HCT116 (cell line): ENCODE measurements at regions not wholly inside any gene's neighbourhood (a gene's known extent, or its start where the extent isn't known, plus 50 kb on each side); places are given as distances from the start of the nearest gene placed in this dataset.

Experiments used
- ATAC-seq: fragments of 200-7000 bp; cut with Tn5 transposase; 2 replicates; pipeline ENCODE4 v1.9.1; 2020; ENCODE audit warnings: mild to moderate bottlenecking, moderate library complexity
- BruUV-seq: library from RNA; stranded (reverse); fragments of 400-500 nt; replicated peaks from 2 replicates; lab custom pipeline; 2021; lab: Mats Ljungman, UMichigan
- CTCF ChIA-PET: fragments of 300-600 bp; sonication (Branson Sonifier 250); formaldehyde crosslinking; loops from one replicate; lab custom pipeline; 2021; ENCODE audit warnings: antibody characterized with exemption; lab: Charles Lee
- POLR2A ChIA-PET: fragments of 300-600, 350-600 bp; sonication (Branson Sonifier 250); formaldehyde crosslinking; loops from one replicate; lab custom pipeline; 2021; ENCODE audit warnings: antibody characterized with exemption; lab: Charles Lee
- RAD21 ChIA-PET, 2 experiments: fragments of 300-600 bp; sonication (Branson Sonifier 250); formaldehyde crosslinking; loops; one replicate each; lab custom pipeline; 2023; ENCODE audit warnings: low total read pairs in 2 of 2; ENCODE audit not compliant: uncharacterized antibody in 2 of 2, unreplicated experiment in 2 of 2, low non-redundant PET in 1 of 2; lab: Charles Lee
- DNase-seq: peaks from one replicate; pipeline ENCODE4 v3.0.0-alpha.2; 2010; ENCODE audit warnings: low read depth, low spot score
- H2AFZ ChIP-seq: fragments of 200-600 bp; shearing (Covaris generic), sonication (generic); 2 replicates; pipeline ENCODE4 v1.6.1; 2017; ENCODE audit warnings: low read depth, mixed run types, mixed read lengths, antibody characterized with exemption, low read length; ENCODE audit not compliant: poor library complexity, severe bottlenecking
- H3K27ac ChIP-seq: 2 replicates; pipeline ENCODE4 v1.5.1; 2012; ENCODE audit warnings: low read depth, low read length
- H3K27me3 ChIP-seq: fragments of 200-600 bp; sonication (generic); 2 replicates; pipeline ENCODE4 v1.6.1; 2016; ENCODE audit warnings: mixed run types, low read length, mixed read lengths; ENCODE audit not compliant: insufficient read depth
- H3K36me3 ChIP-seq, 2 experiments: fragments of 200-500 bp in 1 of 2; fragments of 200-600 bp in 1 of 2; sonication (Bioruptor generic) in 1 of 2; sonication (generic) in 1 of 2; 2 replicates each; pipeline versions ENCODE4 v1.5.1 to v1.6.1; 2014 to 2016; ENCODE audit warnings: low read length in 2 of 2, inconsistent platforms in 1 of 2, mixed read lengths in 1 of 2, mixed run types in 1 of 2; ENCODE audit not compliant: insufficient read depth in 2 of 2, control insufficient read depth in 1 of 2
- H3K4me1 ChIP-seq, 2 experiments: fragments of 200-600 bp in 1 of 2; sonication (generic) in 1 of 2; 2 replicates each; pipeline versions ENCODE4 v1.5.1 to v1.6.1; 2012 to 2017; ENCODE audit warnings: low read length in 2 of 2, inconsistent platforms in 1 of 2, mild to moderate bottlenecking in 1 of 2, mixed read lengths in 1 of 2, mixed run types in 1 of 2, moderate library complexity in 1 of 2; ENCODE audit not compliant: insufficient read depth in 2 of 2, control insufficient read depth in 1 of 2
- H3K4me2 ChIP-seq: fragments of 200-600 bp; sonication (generic); 2 replicates; pipeline ENCODE4 v1.6.1; 2017; ENCODE audit warnings: mixed run types, low read length, mixed read lengths
- H3K4me3 ChIP-seq, 2 experiments: fragments of 200-600 bp in 1 of 2; sonication (generic) in 1 of 2; replicated peaks in 1 of 2; 2 replicates each; pipeline ENCODE4 v1.5.1; 2011 to 2016; ENCODE audit warnings: low read length in 2 of 2, control low read depth in 1 of 2, low read depth in 1 of 2, mild to moderate bottlenecking in 1 of 2, mixed read lengths in 1 of 2, mixed run types in 1 of 2
- H3K79me2 ChIP-seq: fragments of 200-600 bp; sonication (generic); 2 replicates; pipeline ENCODE4 v1.6.1; 2017; ENCODE audit warnings: mild to moderate bottlenecking, mixed run types, low read length, moderate library complexity, mixed read lengths; ENCODE audit not compliant: insufficient read depth
- H3K9ac ChIP-seq: fragments of 200-600 bp; sonication (generic); 2 replicates; pipeline ENCODE4 v1.6.1; 2016; ENCODE audit warnings: low read length, mixed read lengths
- H3K9me2 ChIP-seq: fragments of 200-600 bp; sonication (generic), shearing (Covaris generic); 2 replicates; pipeline ENCODE4 v1.6.1; 2017; ENCODE audit warnings: mixed run types, mild to moderate bottlenecking, moderate library complexity; ENCODE audit not compliant: insufficient read depth
- H3K9me3 ChIP-seq, 2 experiments: fragments of 200-500 bp in 1 of 2; fragments of 200-600 bp in 1 of 2; sonication (Bioruptor generic) in 1 of 2; sonication (generic) in 1 of 2; 2 replicates each; pipeline ENCODE4 v1.6.1; 2014 to 2017; ENCODE audit warnings: low read length in 2 of 2, mixed read lengths in 2 of 2, inconsistent platforms in 1 of 2, low read depth in 1 of 2, mild to moderate bottlenecking in 1 of 2, mixed run types in 1 of 2, moderate library complexity in 1 of 2; ENCODE audit not compliant: control insufficient read depth in 1 of 2, insufficient read depth in 1 of 2
- H4K20me1 ChIP-seq: fragments of 200-600 bp; sonication (generic), shearing (Covaris generic); 2 replicates; pipeline ENCODE4 v1.6.1; 2017; ENCODE audit warnings: mixed run types, mild to moderate bottlenecking, moderate library complexity; ENCODE audit not compliant: insufficient read depth
- CBX3 ChIP-seq: IDR thresholded peaks from 2 replicates; pipeline ENCODE4 v1.6.1; 2012; ENCODE audit warnings: low read depth
- CEBPB ChIP-seq: IDR thresholded peaks from 2 replicates; pipeline ENCODE4 v1.6.1; 2012; ENCODE audit warnings: low read depth
- EGR1 ChIP-seq: IDR thresholded peaks from 2 replicates; pipeline ENCODE4 v1.6.1; 2012; ENCODE audit warnings: low read depth
- ELF1 ChIP-seq: IDR thresholded peaks from 2 replicates; pipeline ENCODE4 v1.6.1; 2012; ENCODE audit warnings: low read depth, borderline replicate concordance
- FOSL1 ChIP-seq: IDR thresholded peaks from 2 replicates; pipeline ENCODE4 v1.6.1; 2012; ENCODE audit warnings: low read depth
- POLR2A ChIP-seq: IDR thresholded peaks from 2 replicates; pipeline ENCODE4 v1.7.0; 2011; ENCODE audit warnings: borderline replicate concordance; ENCODE audit not compliant: insufficient read depth, insufficient read length; ENCODE audit errors: extremely low read depth
- POLR2AphosphoS5 ChIP-seq: IDR thresholded peaks from 2 replicates; pipeline ENCODE4 v1.6.1; 2011; ENCODE audit warnings: mild to moderate bottlenecking, low read depth, low read length, moderate library complexity
- RAD21 ChIP-seq: IDR thresholded peaks from 2 replicates; pipeline ENCODE4 v1.6.1; 2012; ENCODE audit warnings: low read depth, mild to moderate bottlenecking
- SP1 ChIP-seq: IDR thresholded peaks from 2 replicates; pipeline ENCODE4 v1.6.1; 2012; ENCODE audit warnings: low read depth
- SRF ChIP-seq: IDR thresholded peaks from 2 replicates; pipeline ENCODE4 v1.6.1; 2012; ENCODE audit warnings: low read depth
- TCF7L2 ChIP-seq: IDR thresholded peaks from 2 replicates; pipeline ENCODE4 v1.7.0; 2011; ENCODE audit warnings: borderline replicate concordance, inconsistent platforms; ENCODE audit not compliant: insufficient read depth, insufficient read length; ENCODE audit errors: extremely low read depth
- ZFX ChIP-seq: fragments of 450-650 bp; IDR thresholded peaks from 2 replicates; pipeline ENCODE4 v1.6.1; 2017
- ZNF274 ChIP-seq: fragments of 200-500 bp; sonication (Bioruptor generic); IDR thresholded peaks from 2 replicates; pipeline ENCODE4 v1.6.1; 2014; ENCODE audit warnings: mild to moderate bottlenecking, low read depth, low read length, inconsistent platforms
- intact Hi-C: fragments of 100-400 bp; cut with micrococcal nuclease; formaldehyde crosslinking; loops from 2 replicates; pipeline ENCODE4 v1.10.0; 2022
- TF ChIP-seq, protein P1 (sequence below), 3 experiments: fragments of 200-600 bp in 1 of 3; sonication (generic) in 1 of 3; IDR thresholded peaks in 2 of 3; conservative IDR thresholded peaks in 1 of 3; 2 replicates each; pipeline ENCODE4 v1.5.1; 2012 to 2017; ENCODE audit warnings: low read depth in 2 of 3, low read length in 2 of 3, antibody characterized with exemption in 1 of 3, borderline replicate concordance in 1 of 3, control low read depth in 1 of 3, mild to moderate bottlenecking in 1 of 3, mixed read lengths in 1 of 3, mixed run types in 1 of 3, moderate library complexity in 1 of 3; ENCODE audit not compliant: insufficient read depth in 1 of 3
- TF ChIP-seq, protein P2 (sequence below): IDR thresholded peaks from 2 replicates; pipeline ENCODE4 v1.6.1; 2012
- TF ChIP-seq, protein P3 (sequence below): IDR thresholded peaks from 2 replicates; pipeline ENCODE4 v1.6.1; 2012
- TF ChIP-seq, protein P4 (sequence below): IDR thresholded peaks from 2 replicates; pipeline ENCODE4 v1.6.1; 2012; ENCODE audit warnings: low read depth
- TF ChIP-seq, protein P5 (sequence below): IDR thresholded peaks from 2 replicates; pipeline ENCODE4 v1.6.1; 2011; ENCODE audit warnings: mild to moderate bottlenecking, low read length, moderate library complexity; ENCODE audit not compliant: insufficient replicate concordance; ENCODE audit errors: extremely low read depth

DNA sequence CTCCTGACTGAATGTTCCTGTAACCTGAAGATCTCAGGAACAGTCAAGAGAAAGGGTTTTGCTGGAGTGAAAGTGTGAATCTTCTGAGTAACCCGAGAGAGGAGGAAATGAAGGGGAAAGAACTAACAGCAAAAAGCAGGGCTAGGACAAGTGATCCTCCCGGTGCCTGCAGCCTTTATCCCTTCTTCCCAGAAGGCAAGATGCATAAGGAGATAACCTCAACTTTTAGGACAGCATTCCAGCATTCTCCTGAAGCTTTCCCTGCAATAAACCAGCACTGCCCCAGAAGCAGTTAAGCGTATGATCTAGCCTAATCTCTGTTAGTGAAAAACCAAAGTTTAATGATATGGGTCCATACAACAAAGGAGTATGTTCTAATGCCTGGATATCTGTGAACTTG is 298.8 kb downstream of the MEX3B start:
- Histone ChIP-seq H3K79me2 (no peaks in the 10 kb centered on the region), H3K4me2 (no peak overlapping the region), H3K9me3 (no peaks in the 10 kb centered on the region), H3K27me3 (peaks cover 24% of the 10 kb centered on the region), H2AFZ (no peak overlapping the region), H3K27ac (no peak overlapping the region), H3K9ac (no peak overlapping the region), H3K4me3 (no peak overlapping the region), H3K36me3 (no peaks in the 10 kb centered on the region), H4K20me1 (no peaks in the 10 kb centered on the region), H3K9me2 (no peaks in the 10 kb centered on the region), H3K4me1 (no peaks in the 10 kb centered on the region)
- ChIA-PET POLR2A (no interaction called here), CTCF (no interaction called here), RAD21 (no interaction called here)
- TF ChIP-seq, protein P1, sequence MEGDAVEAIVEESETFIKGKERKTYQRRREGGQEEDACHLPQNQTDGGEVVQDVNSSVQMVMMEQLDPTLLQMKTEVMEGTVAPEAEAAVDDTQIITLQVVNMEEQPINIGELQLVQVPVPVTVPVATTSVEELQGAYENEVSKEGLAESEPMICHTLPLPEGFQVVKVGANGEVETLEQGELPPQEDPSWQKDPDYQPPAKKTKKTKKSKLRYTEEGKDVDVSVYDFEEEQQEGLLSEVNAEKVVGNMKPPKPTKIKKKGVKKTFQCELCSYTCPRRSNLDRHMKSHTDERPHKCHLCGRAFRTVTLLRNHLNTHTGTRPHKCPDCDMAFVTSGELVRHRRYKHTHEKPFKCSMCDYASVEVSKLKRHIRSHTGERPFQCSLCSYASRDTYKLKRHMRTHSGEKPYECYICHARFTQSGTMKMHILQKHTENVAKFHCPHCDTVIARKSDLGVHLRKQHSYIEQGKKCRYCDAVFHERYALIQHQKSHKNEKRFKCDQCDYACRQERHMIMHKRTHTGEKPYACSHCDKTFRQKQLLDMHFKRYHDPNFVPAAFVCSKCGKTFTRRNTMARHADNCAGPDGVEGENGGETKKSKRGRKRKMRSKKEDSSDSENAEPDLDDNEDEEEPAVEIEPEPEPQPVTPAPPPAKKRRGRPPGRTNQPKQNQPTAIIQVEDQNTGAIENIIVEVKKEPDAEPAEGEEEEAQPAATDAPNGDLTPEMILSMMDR (IDR thresholded peaks at IDR 0.05 in 2 of 3, conservative IDR thresholded peaks at IDR 0.05 in 1 of 3; ENCODE audit: borderline replicate concordance in 1 of 3, insufficient read depth in 1 of 3, low read depth in 2 of 3, low read length in 2 of 3), result no peak
- TF ChIP-seq SP1 (no peak), EGR1 (no peak), ZFX (no peak), FOSL1 (no peak), SRF (no peak), TCF7L2 (no peak), RAD21 (no peak), CEBPB (no peak), ZNF274 (no peak), ELF1 (no peak), POLR2AphosphoS5 (no peak), CBX3 (no peak), POLR2A (no peak)
- TF ChIP-seq, protein P2, sequence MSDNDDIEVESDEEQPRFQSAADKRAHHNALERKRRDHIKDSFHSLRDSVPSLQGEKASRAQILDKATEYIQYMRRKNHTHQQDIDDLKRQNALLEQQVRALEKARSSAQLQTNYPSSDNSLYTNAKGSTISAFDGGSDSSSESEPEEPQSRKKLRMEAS, result no peak
- TF ChIP-seq, protein P3, sequence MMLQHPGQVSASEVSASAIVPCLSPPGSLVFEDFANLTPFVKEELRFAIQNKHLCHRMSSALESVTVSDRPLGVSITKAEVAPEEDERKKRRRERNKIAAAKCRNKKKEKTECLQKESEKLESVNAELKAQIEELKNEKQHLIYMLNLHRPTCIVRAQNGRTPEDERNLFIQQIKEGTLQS, result no peak
- TF ChIP-seq, protein P4, sequence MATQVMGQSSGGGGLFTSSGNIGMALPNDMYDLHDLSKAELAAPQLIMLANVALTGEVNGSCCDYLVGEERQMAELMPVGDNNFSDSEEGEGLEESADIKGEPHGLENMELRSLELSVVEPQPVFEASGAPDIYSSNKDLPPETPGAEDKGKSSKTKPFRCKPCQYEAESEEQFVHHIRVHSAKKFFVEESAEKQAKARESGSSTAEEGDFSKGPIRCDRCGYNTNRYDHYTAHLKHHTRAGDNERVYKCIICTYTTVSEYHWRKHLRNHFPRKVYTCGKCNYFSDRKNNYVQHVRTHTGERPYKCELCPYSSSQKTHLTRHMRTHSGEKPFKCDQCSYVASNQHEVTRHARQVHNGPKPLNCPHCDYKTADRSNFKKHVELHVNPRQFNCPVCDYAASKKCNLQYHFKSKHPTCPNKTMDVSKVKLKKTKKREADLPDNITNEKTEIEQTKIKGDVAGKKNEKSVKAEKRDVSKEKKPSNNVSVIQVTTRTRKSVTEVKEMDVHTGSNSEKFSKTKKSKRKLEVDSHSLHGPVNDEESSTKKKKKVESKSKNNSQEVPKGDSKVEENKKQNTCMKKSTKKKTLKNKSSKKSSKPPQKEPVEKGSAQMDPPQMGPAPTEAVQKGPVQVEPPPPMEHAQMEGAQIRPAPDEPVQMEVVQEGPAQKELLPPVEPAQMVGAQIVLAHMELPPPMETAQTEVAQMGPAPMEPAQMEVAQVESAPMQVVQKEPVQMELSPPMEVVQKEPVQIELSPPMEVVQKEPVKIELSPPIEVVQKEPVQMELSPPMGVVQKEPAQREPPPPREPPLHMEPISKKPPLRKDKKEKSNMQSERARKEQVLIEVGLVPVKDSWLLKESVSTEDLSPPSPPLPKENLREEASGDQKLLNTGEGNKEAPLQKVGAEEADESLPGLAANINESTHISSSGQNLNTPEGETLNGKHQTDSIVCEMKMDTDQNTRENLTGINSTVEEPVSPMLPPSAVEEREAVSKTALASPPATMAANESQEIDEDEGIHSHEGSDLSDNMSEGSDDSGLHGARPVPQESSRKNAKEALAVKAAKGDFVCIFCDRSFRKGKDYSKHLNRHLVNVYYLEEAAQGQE, result no peak
- TF ChIP-seq, protein P5, sequence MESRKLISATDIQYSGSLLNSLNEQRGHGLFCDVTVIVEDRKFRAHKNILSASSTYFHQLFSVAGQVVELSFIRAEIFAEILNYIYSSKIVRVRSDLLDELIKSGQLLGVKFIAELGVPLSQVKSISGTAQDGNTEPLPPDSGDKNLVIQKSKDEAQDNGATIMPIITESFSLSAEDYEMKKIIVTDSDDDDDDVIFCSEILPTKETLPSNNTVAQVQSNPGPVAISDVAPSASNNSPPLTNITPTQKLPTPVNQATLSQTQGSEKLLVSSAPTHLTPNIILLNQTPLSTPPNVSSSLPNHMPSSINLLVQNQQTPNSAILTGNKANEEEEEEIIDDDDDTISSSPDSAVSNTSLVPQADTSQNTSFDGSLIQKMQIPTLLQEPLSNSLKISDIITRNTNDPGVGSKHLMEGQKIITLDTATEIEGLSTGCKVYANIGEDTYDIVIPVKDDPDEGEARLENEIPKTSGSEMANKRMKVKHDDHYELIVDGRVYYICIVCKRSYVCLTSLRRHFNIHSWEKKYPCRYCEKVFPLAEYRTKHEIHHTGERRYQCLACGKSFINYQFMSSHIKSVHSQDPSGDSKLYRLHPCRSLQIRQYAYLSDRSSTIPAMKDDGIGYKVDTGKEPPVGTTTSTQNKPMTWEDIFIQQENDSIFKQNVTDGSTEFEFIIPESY, result no peak
- ATAC-seq (no peak), DNase-seq (no peak)
- intact Hi-C loops, result no loop called here
- no TSS peak for BruUV-seq
